CD14-positive monocyte (primary cell): ENCODE measurements at regions not wholly inside any gene's neighbourhood (a gene's known extent, or its start where the extent isn't known, plus 50 kb on each side); places are given as distances from the start of the nearest gene placed in this dataset.

Source experiments
- DNase-seq, 3 donors: peaks; one replicate each; pipeline ENCODE4 v3.0.0-alpha.2; 2011 to 2022
- H2AFZ ChIP-seq: 2 replicates; pipeline ENCODE4 v1.6.0; 2012; ENCODE audit warnings: mild to moderate bottlenecking, low read depth, low read length, inconsistent platforms; ENCODE audit not compliant: insufficient read depth, poor library complexity, severe bottlenecking
- H3K27ac ChIP-seq, 2 donors: 1 replicate in 1 of 2; 2 replicates in 1 of 2; pipeline ENCODE4 v1.5.1; 2012 to 2013; ENCODE audit warnings: low read length in 2 of 2, control low read depth in 1 of 2, inconsistent platforms in 1 of 2, low read depth in 1 of 2, mild to moderate bottlenecking in 1 of 2
- H3K27me3 ChIP-seq, 2 donors: one replicate each; pipeline versions ENCODE4 v1.6.0 to v1.6.1; 2011 to 2013; ENCODE audit warnings: low read length in 2 of 2; ENCODE audit not compliant: control insufficient read depth in 2 of 2, insufficient read depth in 2 of 2
- H3K36me3 ChIP-seq, 2 donors: replicated peaks in 1 of 2; 1 replicate in 1 of 2; 2 replicates in 1 of 2; pipeline versions ENCODE4 v1.5.1 to v1.6.1; 2012 to 2013; ENCODE audit warnings: low read length in 2 of 2, control low read depth in 1 of 2, inconsistent platforms in 1 of 2, mild to moderate bottlenecking in 1 of 2; ENCODE audit not compliant: insufficient read depth in 2 of 2, control insufficient read depth in 1 of 2
- H3K4me1 ChIP-seq, 2 donors: 1 replicate in 1 of 2; 2 replicates in 1 of 2; pipeline versions ENCODE4 v1.5.1 to v1.6.1; 2012 to 2013; ENCODE audit warnings: low read length in 2 of 2, control low read depth in 1 of 2, inconsistent platforms in 1 of 2, mild to moderate bottlenecking in 1 of 2, moderate library complexity in 1 of 2; ENCODE audit not compliant: insufficient read depth in 2 of 2, control insufficient read depth in 1 of 2
- H3K4me2 ChIP-seq: replicated peaks from 2 replicates; pipeline ENCODE3; 2012; ENCODE audit warnings: low read length, moderate library complexity, mild to moderate bottlenecking; ENCODE audit not compliant: poor library complexity, severe bottlenecking; ENCODE audit errors: extremely low read depth
- H3K4me3 ChIP-seq, 3 experiments: fragments of 200-600 bp in 1 of 3; sonication (generic) in 1 of 3; replicated peaks in 1 of 3; 1 replicate in 2 of 3; 2 replicates in 1 of 3; pipeline ENCODE4 v1.5.1; 2011 to 2013; ENCODE audit warnings: low read length in 3 of 3, mild to moderate bottlenecking in 3 of 3, control low read depth in 2 of 3, low read depth in 2 of 3, inconsistent platforms in 1 of 3, moderate library complexity in 1 of 3
- H3K79me2 ChIP-seq: 2 replicates; pipeline ENCODE4 v1.6.0; 2012; ENCODE audit warnings: mild to moderate bottlenecking, control low read depth, inconsistent platforms, low read length, moderate library complexity; ENCODE audit not compliant: insufficient read depth
- H3K9ac ChIP-seq: 2 replicates; pipeline ENCODE4 v1.6.0; 2017; ENCODE audit warnings: low read length, mild to moderate bottlenecking; ENCODE audit not compliant: insufficient read depth, poor library complexity, severe bottlenecking
- H3K9me3 ChIP-seq, 2 donors: replicated peaks in 1 of 2; 1 replicate in 1 of 2; 2 replicates in 1 of 2; pipeline versions ENCODE4 v1.5.1 to v1.6.1; 2012 to 2013; ENCODE audit warnings: low read length in 2 of 2, control low read depth in 1 of 2; ENCODE audit not compliant: control insufficient read depth in 1 of 2, insufficient read depth in 1 of 2
- H4K20me1 ChIP-seq: 2 replicates; pipeline ENCODE4 v1.6.0; 2012; ENCODE audit warnings: mild to moderate bottlenecking, low read length, control low read depth, moderate library complexity; ENCODE audit not compliant: insufficient read depth
- H3K27ac Mint-ChIP-seq, 7 donors: one replicate each; pipeline ENCODE4 v1.8.0; 2020; ENCODE audit warnings: mild to moderate bottlenecking in 7 of 7, mixed read lengths in 7 of 7, moderate library complexity in 6 of 7, inconsistent platforms in 2 of 7
- H3K27me3 Mint-ChIP-seq, 3 donors: one replicate each; pipeline ENCODE4 v1.8.0; 2021 to 2022; ENCODE audit warnings: low read depth in 3 of 3, mild to moderate bottlenecking in 3 of 3, mixed read lengths in 3 of 3, moderate library complexity in 3 of 3, inconsistent platforms in 1 of 3
- H3K36me3 Mint-ChIP-seq, 2 donors: one replicate each; pipeline ENCODE4 v1.8.0; 2020; ENCODE audit warnings: mixed read lengths in 2 of 2, inconsistent platforms in 1 of 2, mild to moderate bottlenecking in 1 of 2
- H3K4me1 Mint-ChIP-seq: one replicate; pipeline ENCODE4 v1.8.0; 2020; ENCODE audit warnings: mild to moderate bottlenecking, mixed read lengths
- H3K4me3 Mint-ChIP-seq, 2 donors: one replicate each; pipeline ENCODE4 v1.8.0; 2020; ENCODE audit warnings: mild to moderate bottlenecking in 2 of 2, mixed read lengths in 2 of 2, moderate library complexity in 1 of 2
- H3K9me3 Mint-ChIP-seq, 7 donors: one replicate each; pipeline ENCODE4 v1.8.0; 2020 to 2022; ENCODE audit warnings: mixed read lengths in 7 of 7, mild to moderate bottlenecking in 6 of 7, moderate library complexity in 6 of 7, inconsistent platforms in 2 of 7
- WGBS: methylation state at CpG from one replicate; pipeline ENCODE4 v1.1.5; 2013; ENCODE audit warnings: missing lambda C conversion rate; ENCODE audit not compliant: insufficient coverage; 5-methylcytosine and 5-hydroxymethylcytosine counted together
- intact Hi-C, 2 donors: fragments of 100-400 bp; cut with micrococcal nuclease; formaldehyde crosslinking; loops; one replicate each; pipeline versions ENCODE4 v1.15.0 to v1.15.1; 2023
- TF ChIP-seq, protein P1 (sequence below): fragments of 200-600 bp; IDR thresholded peaks from one replicate; pipeline ENCODE4 v1.8.0; 2022; ENCODE audit warnings: antibody characterized with exemption, mild to moderate bottlenecking

DNA sequence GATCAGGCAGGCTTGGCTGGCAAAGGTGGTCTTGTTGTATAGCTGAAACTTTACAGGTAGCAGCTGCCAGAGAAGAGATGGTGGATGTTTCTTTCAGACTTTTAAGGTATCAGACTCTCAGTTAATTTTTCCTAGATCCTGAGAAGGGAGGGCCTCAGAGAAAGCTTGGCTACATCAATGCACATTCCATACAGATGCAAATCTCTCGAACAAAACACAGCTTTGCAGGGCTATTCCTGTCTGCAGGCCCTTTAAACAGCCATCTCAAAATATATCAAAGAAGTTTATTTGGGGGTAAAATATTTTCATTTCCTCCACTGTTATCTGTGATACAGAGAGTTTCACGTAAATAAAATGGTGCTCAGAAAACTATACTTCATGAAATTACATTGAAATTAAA, 1584.4 kb downstream of the EFNA5 start:
- Histone ChIP-seq H3K79me2 (no peaks in the 10 kb centered on the region), H3K4me2 (no peak overlapping the region), H3K9me3 (no peaks in the 10 kb centered on the region), H3K36me3 (no peaks in the 10 kb centered on the region), H3K4me1 (no peaks in the 10 kb centered on the region), H3K4me3 (no peak overlapping the region), H3K27ac (no peak overlapping the region), H4K20me1 (no peaks in the 10 kb centered on the region), H2AFZ (no peak overlapping the region), H3K9ac (no peak overlapping the region), H3K27me3 (no peaks in the 10 kb centered on the region)
- intact Hi-C loops: no loop called here
- H3K36me3 Mint-ChIP-seq: no peaks in the 10 kb centered on the region
- WGBS: no CpG with 5 or more reads among the region's 2 CpGs
- TF ChIP-seq, protein P1, sequence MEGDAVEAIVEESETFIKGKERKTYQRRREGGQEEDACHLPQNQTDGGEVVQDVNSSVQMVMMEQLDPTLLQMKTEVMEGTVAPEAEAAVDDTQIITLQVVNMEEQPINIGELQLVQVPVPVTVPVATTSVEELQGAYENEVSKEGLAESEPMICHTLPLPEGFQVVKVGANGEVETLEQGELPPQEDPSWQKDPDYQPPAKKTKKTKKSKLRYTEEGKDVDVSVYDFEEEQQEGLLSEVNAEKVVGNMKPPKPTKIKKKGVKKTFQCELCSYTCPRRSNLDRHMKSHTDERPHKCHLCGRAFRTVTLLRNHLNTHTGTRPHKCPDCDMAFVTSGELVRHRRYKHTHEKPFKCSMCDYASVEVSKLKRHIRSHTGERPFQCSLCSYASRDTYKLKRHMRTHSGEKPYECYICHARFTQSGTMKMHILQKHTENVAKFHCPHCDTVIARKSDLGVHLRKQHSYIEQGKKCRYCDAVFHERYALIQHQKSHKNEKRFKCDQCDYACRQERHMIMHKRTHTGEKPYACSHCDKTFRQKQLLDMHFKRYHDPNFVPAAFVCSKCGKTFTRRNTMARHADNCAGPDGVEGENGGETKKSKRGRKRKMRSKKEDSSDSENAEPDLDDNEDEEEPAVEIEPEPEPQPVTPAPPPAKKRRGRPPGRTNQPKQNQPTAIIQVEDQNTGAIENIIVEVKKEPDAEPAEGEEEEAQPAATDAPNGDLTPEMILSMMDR: no peak
- H3K9me3 Mint-ChIP-seq: no peaks in the 10 kb centered on the region
- H3K4me1 Mint-ChIP-seq: no peaks in the 10 kb centered on the region
- no peak overlapping the region for H3K4me3 Mint-ChIP-seq
- DNase-seq: no peak
- no peak overlapping the region for H3K27ac Mint-ChIP-seq
- H3K27me3 Mint-ChIP-seq: no peaks in the 10 kb centered on the region

DNA sequence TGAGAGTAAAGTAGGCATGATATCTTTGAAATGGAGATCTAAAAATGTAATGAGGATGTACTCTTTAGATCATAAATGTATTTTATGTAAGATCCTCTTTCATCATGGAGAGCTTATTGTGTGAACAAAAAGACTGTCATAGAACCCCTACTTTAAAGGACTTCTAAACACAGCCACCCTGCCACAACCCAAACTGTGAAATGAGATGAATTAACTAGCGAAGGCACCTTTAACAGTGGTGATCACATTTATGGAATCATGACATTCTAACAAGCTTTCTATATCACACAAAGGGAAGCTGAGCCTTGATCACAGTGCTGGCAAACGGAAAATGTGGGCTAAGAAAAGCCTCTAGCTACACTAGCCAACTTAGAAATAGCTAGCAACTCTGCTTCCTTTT, 1585.2 kb downstream of the EFNA5 start:
- TF ChIP-seq, protein P1: no peak
- no peaks in the 10 kb centered on the region for H3K36me3 ChIP-seq
- H3K4me3 Mint-ChIP-seq: no peak overlapping the region
- no peak overlapping the region for H3K27ac Mint-ChIP-seq
- no peak for DNase-seq
- no peaks in the 10 kb centered on the region for H3K4me1 ChIP-seq
- H3K79me2 ChIP-seq: no peaks in the 10 kb centered on the region
- no CpG with 5 or more reads among the region's 2 CpGs for WGBS
- intact Hi-C loops: no loop called here
- H3K4me2 ChIP-seq: no peak overlapping the region
- no peaks in the 10 kb centered on the region for H3K9me3 Mint-ChIP-seq
- H3K4me3 ChIP-seq: no peak overlapping the region
- H3K4me1 Mint-ChIP-seq: no peaks in the 10 kb centered on the region
- no peak overlapping the region for H3K9ac ChIP-seq
- H3K27me3 Mint-ChIP-seq: no peaks in the 10 kb centered on the region
- no peak overlapping the region for H2AFZ ChIP-seq
- no peaks in the 10 kb centered on the region for H4K20me1 ChIP-seq
- H3K9me3 ChIP-seq: no peaks in the 10 kb centered on the region
- H3K27me3 ChIP-seq: no peaks in the 10 kb centered on the region
- H3K36me3 Mint-ChIP-seq: no peaks in the 10 kb centered on the region
- H3K27ac ChIP-seq: no peak overlapping the region
